Putamen (tissue), 1 donor: ENCODE measurements at regions not wholly inside any gene's neighbourhood (a gene's known extent, or its start where the extent isn't known, plus 50 kb on each side); places are given as distances from the start of the nearest gene placed in this dataset.

Source experiments
- DNase-seq: peaks from one replicate; pipeline ENCODE4 v3.0.0-alpha.2; 2016; ENCODE audit warnings: low spot score

- DNase-seq: no peak
These were observed 86.3 kb upstream of the TNRC6C start for GRCh38 chr17:77872199-77872598.

DNA sequence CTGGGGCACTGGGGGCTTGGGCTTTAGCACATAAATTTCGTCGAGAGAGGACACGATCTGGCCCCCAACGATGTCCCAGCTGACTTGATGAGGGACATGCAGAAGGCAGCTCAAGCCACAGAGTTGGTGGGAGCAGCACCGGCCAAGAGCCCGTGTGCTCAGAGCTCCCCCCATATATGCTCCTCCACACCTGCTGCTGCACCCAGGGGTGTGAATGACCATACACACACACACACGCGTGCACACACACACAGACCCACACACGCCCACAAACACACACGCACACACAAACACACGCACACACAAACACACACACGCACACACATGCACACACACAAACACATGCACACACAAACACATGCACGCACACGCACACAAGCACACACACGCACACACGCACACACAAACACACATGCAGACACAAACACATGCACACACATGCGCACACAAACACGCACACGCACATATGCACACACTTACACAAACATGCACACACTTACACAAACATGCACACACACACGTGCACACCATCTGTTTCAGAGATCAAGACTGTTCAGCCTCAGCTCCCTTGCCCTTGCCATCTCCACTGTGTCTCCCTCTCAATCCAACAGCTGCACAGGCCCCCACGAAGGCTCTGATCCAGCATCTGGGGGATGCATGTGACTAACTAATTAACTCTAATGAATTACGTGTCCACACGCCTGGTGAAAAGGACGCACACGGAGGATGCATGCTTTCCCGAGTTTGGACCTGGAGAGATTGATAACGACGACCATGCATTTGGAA is 85.6 kb upstream of the TNRC6C start:
- DNase-seq: no peak

- no peak for DNase-seq
These were observed 84.8 kb upstream of the TNRC6C start for GRCh38 chr17:77873500-77874302.

GRCh38 chr17:77874303-77875050 is 84.0 kb upstream of the TNRC6C start:
- DNase-seq: no peak

GRCh38 chr17:77875051-77875780 is 83.3 kb upstream of the TNRC6C start:
- DNase-seq: no peak

DNA sequence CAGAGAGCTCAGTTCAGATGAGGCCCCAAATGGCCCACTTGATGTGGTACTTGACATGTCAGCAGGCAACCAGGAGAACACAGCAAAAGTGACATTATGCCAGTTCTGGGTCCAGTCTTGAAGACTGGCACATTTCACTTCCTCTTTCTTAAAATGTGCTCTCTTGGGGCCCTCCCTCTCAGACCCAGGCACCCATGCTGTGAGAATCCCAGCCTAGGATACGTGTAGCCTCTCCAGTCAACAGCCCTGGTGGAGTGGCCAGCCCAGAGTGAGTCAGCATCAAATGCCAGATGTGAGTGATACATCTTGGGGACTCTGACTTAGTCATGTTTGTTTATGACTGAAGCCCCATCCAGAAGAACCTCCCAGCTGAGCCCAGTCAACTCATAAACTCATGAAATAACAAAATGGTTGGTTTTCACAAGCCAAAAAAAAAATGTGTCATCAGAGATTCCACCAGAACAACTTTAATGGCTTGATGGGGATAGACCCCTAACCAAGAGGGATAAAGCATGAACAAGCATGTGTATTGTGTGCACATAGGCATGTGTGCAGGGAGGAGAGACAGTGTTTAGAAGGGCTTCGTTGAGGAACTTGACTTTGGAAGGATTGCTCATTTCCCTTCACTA is 82.5 kb upstream of the TNRC6C start:
- DNase-seq: no peak

DNA sequence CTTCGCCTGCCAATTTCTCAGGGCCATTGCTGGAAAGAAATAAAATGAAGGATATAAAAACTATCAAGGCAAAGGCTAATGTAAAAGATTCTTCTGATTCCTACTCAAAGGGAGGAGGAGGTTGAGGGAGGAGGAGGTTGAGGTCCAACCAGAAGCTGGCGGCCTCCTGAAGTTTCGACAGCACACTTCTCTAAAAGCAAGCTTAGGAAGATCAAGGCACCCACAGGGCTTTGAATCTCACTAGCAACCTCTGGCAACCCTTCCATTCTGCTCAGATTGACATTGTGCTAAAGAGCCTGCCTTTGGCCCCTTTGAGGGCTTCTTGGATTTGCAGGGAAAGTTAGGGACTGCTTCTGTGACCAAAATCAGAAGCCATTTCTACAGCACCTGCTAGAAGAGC is 81.5 kb upstream of the TNRC6C start:
- no peak for DNase-seq

DNA sequence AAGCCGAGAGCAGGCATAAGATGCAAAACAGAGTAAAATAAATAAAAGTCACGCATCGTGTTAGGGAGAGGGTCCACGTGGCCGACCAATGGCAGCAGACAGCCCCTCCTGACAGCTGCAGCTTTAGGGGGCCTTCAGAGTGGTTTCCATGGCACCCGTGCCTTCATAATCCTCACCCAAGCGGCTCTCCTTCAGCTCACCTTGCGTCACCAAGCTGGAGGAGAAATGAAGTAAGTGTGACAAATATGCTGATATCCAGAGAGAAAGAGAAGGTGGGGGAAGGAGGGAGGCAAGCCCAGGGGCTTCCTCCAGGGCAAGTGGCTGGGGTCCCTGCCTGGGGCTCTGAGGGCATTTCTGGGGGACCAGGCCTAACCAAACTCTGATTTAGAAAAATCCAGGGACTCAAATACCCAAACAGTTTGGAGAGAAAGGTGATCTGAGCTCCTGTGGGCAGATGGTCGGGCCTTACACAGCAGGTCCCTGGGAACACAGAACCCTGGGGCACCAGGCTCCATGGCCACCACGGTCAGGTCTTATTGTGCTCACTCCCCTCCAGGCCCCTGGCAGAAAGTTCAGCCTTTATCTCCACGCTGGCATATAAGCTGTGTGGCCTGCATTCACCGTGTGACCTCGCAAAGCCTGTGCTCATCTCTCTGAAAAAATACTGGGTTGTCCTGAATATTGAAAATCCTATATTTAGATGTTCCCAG is 80.7 kb upstream of the TNRC6C start:
- no peak for DNase-seq

GRCh38 chr17:77879226-77879895 is 79.1 kb upstream of the TNRC6C start:
- no peak for DNase-seq

- no peak for DNase-seq
These were observed 78.6 kb upstream of the TNRC6C start for GRCh38 chr17:77879896-77880280.

GRCh38 chr17:77880711-77881450 is 77.6 kb upstream of the TNRC6C start:
- no peak for DNase-seq

GRCh38 chr17:77881545-77881944 is 77.0 kb upstream of the TNRC6C start:
- DNase-seq: no peak

- DNase-seq: no peak
These were observed 76.5 kb upstream of the TNRC6C start for GRCh38 chr17:77882040-77882439.

DNA sequence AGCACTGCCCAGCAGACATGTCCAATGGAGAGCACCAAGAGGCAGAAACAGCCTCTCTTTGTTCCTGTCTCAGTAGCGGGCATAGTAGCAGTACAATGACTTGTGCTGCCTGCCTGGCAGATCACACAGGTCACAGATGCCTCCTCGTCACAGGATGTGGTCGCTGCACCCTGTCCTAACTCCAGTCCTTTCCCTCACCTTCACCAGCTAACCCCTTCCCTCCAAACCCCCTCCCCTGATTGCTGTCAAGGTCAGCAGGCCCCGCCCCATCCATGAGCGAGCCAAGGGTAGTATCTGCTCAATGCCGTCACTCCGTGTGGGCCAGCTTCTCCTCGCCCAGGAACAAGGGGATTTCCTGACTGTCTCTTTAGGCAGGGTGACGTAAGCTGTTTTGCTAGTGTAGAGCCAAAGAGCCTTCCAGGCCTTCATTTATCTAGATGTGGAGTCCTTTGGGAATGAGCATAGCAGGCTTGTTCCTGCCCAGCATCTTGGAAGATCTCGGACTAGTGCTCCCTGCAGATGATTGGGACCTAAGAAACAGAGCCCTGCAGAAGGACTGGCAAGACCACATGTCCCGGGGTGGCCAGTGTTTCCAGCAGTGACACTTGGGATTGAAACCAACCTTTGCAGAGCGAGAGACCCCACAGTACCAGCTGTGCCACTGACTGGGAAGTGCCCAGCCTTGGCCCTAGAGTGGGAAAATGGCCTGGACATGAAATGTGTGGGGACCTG is 75.9 kb upstream of the TNRC6C start:
- DNase-seq: peak; percentile 53

GRCh38 chr17:77883213-77883650 is 75.3 kb upstream of the TNRC6C start:
- no peak for DNase-seq

- DNase-seq: peak; percentile 93
These were observed 74.5 kb upstream of the TNRC6C start for GRCh38 chr17:77884019-77884418.

GRCh38 chr17:77884967-77885641 is 73.4 kb upstream of the TNRC6C start:
- DNase-seq: no peak

GRCh38 chr17:77885678-77886386 is 72.7 kb upstream of the TNRC6C start:
- no peak for DNase-seq
